Liver (tissue), 8 donors: ENCODE measurements at regions not wholly inside any gene's neighbourhood (a gene's known extent, or its start where the extent isn't known, plus 50 kb on each side); places are given as distances from the start of the nearest gene placed in this dataset.

Source experiments
- DNase-seq: peaks from one replicate; pipeline ENCODE4 v3.0.0-alpha.2; 2017; ENCODE audit warnings: low spot score
- H3K27ac ChIP-seq, 2 donors: one replicate each; pipeline ENCODE4 v1.7.0; 2013; ENCODE audit warnings: inconsistent platforms in 2 of 2, low read length in 2 of 2, control low read depth in 1 of 2, low read depth in 1 of 2, mild to moderate bottlenecking in 1 of 2
- H3K27me3 ChIP-seq, 4 donors: one replicate each; pipeline versions ENCODE4 v1.6.1 to v1.7.0; 2013; ENCODE audit warnings: low read length in 3 of 4, inconsistent platforms in 1 of 4, mild to moderate bottlenecking in 1 of 4, moderate library complexity in 1 of 4; ENCODE audit not compliant: control insufficient read depth in 4 of 4, insufficient read depth in 4 of 4
- H3K36me3 ChIP-seq, 4 donors: one replicate each; pipeline versions ENCODE4 v1.6.1 to v1.7.0; 2013; ENCODE audit warnings: low read length in 3 of 4, mild to moderate bottlenecking in 3 of 4, low read depth in 1 of 4, moderate library complexity in 1 of 4; ENCODE audit not compliant: control insufficient read depth in 4 of 4, insufficient read depth in 3 of 4
- H3K4me1 ChIP-seq, 4 donors: one replicate each; pipeline versions ENCODE4 v1.6.1 to v1.7.0; 2013; ENCODE audit warnings: low read length in 3 of 4, mild to moderate bottlenecking in 3 of 4, moderate library complexity in 1 of 4; ENCODE audit not compliant: control insufficient read depth in 4 of 4, insufficient read depth in 4 of 4
- H3K4me3 ChIP-seq, 3 donors: one replicate each; pipeline versions ENCODE4 v1.6.1 to v1.7.0; 2013; ENCODE audit warnings: low read length in 3 of 3, control low read depth in 1 of 3, low read depth in 1 of 3, mild to moderate bottlenecking in 1 of 3
- H3K9ac ChIP-seq, 2 donors: one replicate each; pipeline ENCODE4 v1.7.0; 2013; ENCODE audit warnings: low read length in 2 of 2, mild to moderate bottlenecking in 2 of 2, moderate library complexity in 2 of 2, control low read depth in 1 of 2, low read depth in 1 of 2
- H3K9me3 ChIP-seq, 4 donors: one replicate each; pipeline versions ENCODE4 v1.6.1 to v1.7.0; 2013; ENCODE audit warnings: low read length in 3 of 4; ENCODE audit not compliant: control insufficient read depth in 4 of 4
- EGR1 ChIP-seq, 2 donors: IDR thresholded peaks; 2 replicates each; pipeline ENCODE4 v1.6.1; 2016 to 2018; ENCODE audit warnings: antibody characterized with exemption in 2 of 2, low read depth in 2 of 2
- FOXA1 ChIP-seq: IDR thresholded peaks from 2 replicates; pipeline ENCODE4 v1.6.1; 2016; ENCODE audit warnings: antibody characterized with exemption
- FOXA2 ChIP-seq: IDR thresholded peaks from 2 replicates; pipeline ENCODE4 v1.6.1; 2016; ENCODE audit warnings: antibody characterized with exemption
- GABPA ChIP-seq, 2 donors: IDR thresholded peaks in 1 of 2; conservative IDR thresholded peaks in 1 of 2; 2 replicates each; pipeline ENCODE4 v1.6.1; 2016; ENCODE audit warnings: antibody characterized with exemption in 2 of 2, mild to moderate bottlenecking in 1 of 2, moderate library complexity in 1 of 2
- HNF4A ChIP-seq, 2 donors: conservative IDR thresholded peaks; 2 replicates each; pipeline ENCODE4 v1.6.1; 2016; ENCODE audit warnings: antibody characterized with exemption in 2 of 2, mild to moderate bottlenecking in 2 of 2
- HNF4G ChIP-seq: IDR thresholded peaks from 2 replicates; pipeline ENCODE4 v1.6.1; 2016; ENCODE audit warnings: antibody characterized with exemption
- JUND ChIP-seq, 2 donors: IDR thresholded peaks; 2 replicates each; pipeline ENCODE4 v1.6.1; 2016; ENCODE audit warnings: antibody characterized with exemption in 2 of 2
- NR2F2 ChIP-seq: IDR thresholded peaks from 2 replicates; pipeline ENCODE4 v1.6.1; 2016; ENCODE audit warnings: antibody characterized with exemption
- RAD21 ChIP-seq, 2 donors: IDR thresholded peaks; 2 replicates each; pipeline ENCODE4 v1.6.1; 2016; ENCODE audit warnings: antibody characterized with exemption in 2 of 2, mild to moderate bottlenecking in 2 of 2
- REST ChIP-seq: IDR thresholded peaks from 2 replicates; pipeline ENCODE4 v1.6.1; 2016; ENCODE audit warnings: antibody characterized with exemption, mild to moderate bottlenecking
- RXRA ChIP-seq, 2 donors: IDR thresholded peaks; 2 replicates each; pipeline ENCODE4 v1.6.1; 2017 to 2018; ENCODE audit warnings: antibody characterized with exemption in 2 of 2, mild to moderate bottlenecking in 1 of 2
- SP1 ChIP-seq: IDR thresholded peaks from 2 replicates; pipeline ENCODE4 v1.6.1; 2018; ENCODE audit warnings: antibody characterized with exemption, mild to moderate bottlenecking
- TAF1 ChIP-seq: conservative IDR thresholded peaks from 2 replicates; pipeline ENCODE4 v1.6.1; 2016; ENCODE audit warnings: antibody characterized with exemption, mild to moderate bottlenecking
- YY1 ChIP-seq: IDR thresholded peaks from 2 replicates; pipeline ENCODE4 v1.6.1; 2016; ENCODE audit warnings: antibody characterized with exemption, mild to moderate bottlenecking
- ZBTB33 ChIP-seq: IDR thresholded peaks from 2 replicates; pipeline ENCODE4 v1.6.1; 2016; ENCODE audit warnings: antibody characterized with exemption
- WGBS: extraction: QIAGEN DNeasy Blood & Tissue Kit; methylation state at CpG from one replicate; pipeline ENCODE4 v1.1.7; 2013; 5-methylcytosine and 5-hydroxymethylcytosine counted together
- TF ChIP-seq, protein P1 (sequence below): IDR thresholded peaks from 2 replicates; pipeline ENCODE4 v1.6.1; 2016; ENCODE audit warnings: antibody characterized with exemption
- TF ChIP-seq, protein P2 (sequence below): IDR thresholded peaks from 2 replicates; pipeline ENCODE4 v1.6.1; 2016; ENCODE audit warnings: antibody characterized with exemption
- TF ChIP-seq, protein P3 (sequence below): fragments of 150-350 bp; IDR thresholded peaks from 2 replicates; pipeline ENCODE4 v1.5.1; 2017; ENCODE audit warnings: improper control_type of control experiment, low read depth, low read length; ENCODE audit not compliant: missing input control
- donor health status: healthy.
- donor health status: healthy.
- donor health status: healthy.
- donor health status: healthy.
- donor health status: healthy.

- 74% methylated on average over 20 of the region's 20 CpGs for WGBS
Measured at GRCh38 chr22:49688516-49689254, 139.0 kb downstream of the BRD1 start.

DNA sequence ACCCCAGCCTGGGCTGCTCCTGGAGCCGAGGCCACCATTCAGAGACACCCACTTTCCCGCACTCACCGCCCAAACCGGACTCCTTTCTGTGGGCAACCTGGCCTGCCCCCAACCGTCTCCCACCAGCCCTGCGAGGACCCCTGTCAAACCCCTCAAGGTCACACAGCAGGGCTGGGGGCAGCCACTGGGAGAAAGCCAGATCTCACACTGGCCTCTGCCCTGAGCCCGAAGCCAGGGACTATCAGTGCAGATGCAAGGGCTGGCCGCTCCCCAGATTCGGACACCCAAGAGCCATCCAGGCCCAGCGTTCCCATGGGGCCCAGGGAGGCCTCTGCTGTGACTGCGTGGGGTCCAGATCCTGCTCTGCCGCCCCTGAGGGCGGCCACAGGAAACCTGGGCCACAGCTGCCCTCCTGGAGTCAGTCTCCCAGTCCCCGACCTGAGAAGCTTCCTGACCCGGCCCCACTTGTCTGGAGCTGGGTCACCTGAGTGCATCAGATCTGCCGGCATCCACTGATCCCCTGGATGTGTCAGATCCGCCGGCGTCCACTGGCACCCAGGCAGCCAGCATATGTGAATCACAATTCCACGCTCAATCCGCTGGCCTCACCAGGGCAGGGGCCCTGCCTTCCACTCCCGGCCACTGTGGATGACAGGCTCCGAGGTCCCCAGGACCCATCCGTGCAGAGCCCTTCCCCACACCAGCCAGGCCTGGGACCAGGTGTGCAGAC, 139.7 kb downstream of the BRD1 start:
- Histone ChIP-seq H3K4me3 (no peak overlapping the region), H3K36me3 (no peaks in the 10 kb centered on the region), H3K27ac (no peak overlapping the region), H3K4me1 (no peaks in the 10 kb centered on the region), H3K27me3 (peaks cover 0 to 8% (median 0%) of the 10 kb centered on the region in 4 donors), H3K9me3 (peaks cover 0 to 6% (median 1%) of the 10 kb centered on the region in 4 donors), H3K9ac (no peak overlapping the region)
- WGBS = 75% methylated on average over 24 of the region's 24 CpGs
- no peak for DNase-seq
- no peak for TF ChIP-seq NR2F2
- no peak for TF ChIP-seq REST
- TF ChIP-seq GABPA (IDR thresholded peaks at IDR 0.05 in 1 of 2, conservative IDR thresholded peaks at IDR 0.05 in 1 of 2) = no peak
- no peak for TF ChIP-seq RAD21 (IDR thresholded peaks at IDR 0.05)
- TF ChIP-seq, protein P1, sequence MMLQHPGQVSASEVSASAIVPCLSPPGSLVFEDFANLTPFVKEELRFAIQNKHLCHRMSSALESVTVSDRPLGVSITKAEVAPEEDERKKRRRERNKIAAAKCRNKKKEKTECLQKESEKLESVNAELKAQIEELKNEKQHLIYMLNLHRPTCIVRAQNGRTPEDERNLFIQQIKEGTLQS = no peak
- no peak for TF ChIP-seq SP1
- no peak for TF ChIP-seq JUND (IDR thresholded peaks at IDR 0.05)
- TF ChIP-seq YY1 = no peak
- no peak for TF ChIP-seq FOXA2
- TF ChIP-seq RXRA (IDR thresholded peaks at IDR 0.05) = no peak
- no peak for TF ChIP-seq FOXA1
- TF ChIP-seq, protein P2, sequence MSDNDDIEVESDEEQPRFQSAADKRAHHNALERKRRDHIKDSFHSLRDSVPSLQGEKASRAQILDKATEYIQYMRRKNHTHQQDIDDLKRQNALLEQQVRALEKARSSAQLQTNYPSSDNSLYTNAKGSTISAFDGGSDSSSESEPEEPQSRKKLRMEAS = no peak

More at GRCh38 chr22:49688516-49689254, 139.0 kb downstream of the BRD1 start:
- H3K9me3 ChIP-seq = peaks cover 0 to 6% (median 1%) of the 10 kb centered on the region in 4 donors
- H3K27me3 ChIP-seq = peaks cover 0 to 8% (median 0%) of the 10 kb centered on the region in 4 donors
- H3K4me3 ChIP-seq = no peak overlapping the region
- TF ChIP-seq EGR1 (IDR thresholded peaks at IDR 0.05; ENCODE audit: low read depth in 2 of 2) (no peak), GABPA (IDR thresholded peaks at IDR 0.05 in 1 of 2, conservative IDR thresholded peaks at IDR 0.05 in 1 of 2) (no peak), RAD21 (IDR thresholded peaks at IDR 0.05) (no peak), TAF1 (no peak), JUND (IDR thresholded peaks at IDR 0.05) (no peak), YY1 (no peak), ZBTB33 (no peak), FOXA1 (no peak), HNF4A (conservative IDR thresholded peaks at IDR 0.05) (no peak), SP1 (no peak), RXRA (IDR thresholded peaks at IDR 0.05) (no peak), FOXA2 (no peak), HNF4G (no peak), NR2F2 (no peak)
- TF ChIP-seq, protein P3, sequence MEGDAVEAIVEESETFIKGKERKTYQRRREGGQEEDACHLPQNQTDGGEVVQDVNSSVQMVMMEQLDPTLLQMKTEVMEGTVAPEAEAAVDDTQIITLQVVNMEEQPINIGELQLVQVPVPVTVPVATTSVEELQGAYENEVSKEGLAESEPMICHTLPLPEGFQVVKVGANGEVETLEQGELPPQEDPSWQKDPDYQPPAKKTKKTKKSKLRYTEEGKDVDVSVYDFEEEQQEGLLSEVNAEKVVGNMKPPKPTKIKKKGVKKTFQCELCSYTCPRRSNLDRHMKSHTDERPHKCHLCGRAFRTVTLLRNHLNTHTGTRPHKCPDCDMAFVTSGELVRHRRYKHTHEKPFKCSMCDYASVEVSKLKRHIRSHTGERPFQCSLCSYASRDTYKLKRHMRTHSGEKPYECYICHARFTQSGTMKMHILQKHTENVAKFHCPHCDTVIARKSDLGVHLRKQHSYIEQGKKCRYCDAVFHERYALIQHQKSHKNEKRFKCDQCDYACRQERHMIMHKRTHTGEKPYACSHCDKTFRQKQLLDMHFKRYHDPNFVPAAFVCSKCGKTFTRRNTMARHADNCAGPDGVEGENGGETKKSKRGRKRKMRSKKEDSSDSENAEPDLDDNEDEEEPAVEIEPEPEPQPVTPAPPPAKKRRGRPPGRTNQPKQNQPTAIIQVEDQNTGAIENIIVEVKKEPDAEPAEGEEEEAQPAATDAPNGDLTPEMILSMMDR = no peak
- TF ChIP-seq, protein P2 = no peak
- TF ChIP-seq, protein P1 = no peak
- H3K36me3 ChIP-seq = no peaks in the 10 kb centered on the region
- H3K4me1 ChIP-seq = no peaks in the 10 kb centered on the region
- DNase-seq = no peak
- no peak overlapping the region for H3K9ac ChIP-seq
- no peak overlapping the region for H3K27ac ChIP-seq
